ENCODE measurements at regions not wholly inside any gene's neighbourhood (a gene's known extent, or its start where the extent isn't known, plus 50 kb on each side); places are given as distances from the start of the nearest gene placed in this dataset.

DNA sequence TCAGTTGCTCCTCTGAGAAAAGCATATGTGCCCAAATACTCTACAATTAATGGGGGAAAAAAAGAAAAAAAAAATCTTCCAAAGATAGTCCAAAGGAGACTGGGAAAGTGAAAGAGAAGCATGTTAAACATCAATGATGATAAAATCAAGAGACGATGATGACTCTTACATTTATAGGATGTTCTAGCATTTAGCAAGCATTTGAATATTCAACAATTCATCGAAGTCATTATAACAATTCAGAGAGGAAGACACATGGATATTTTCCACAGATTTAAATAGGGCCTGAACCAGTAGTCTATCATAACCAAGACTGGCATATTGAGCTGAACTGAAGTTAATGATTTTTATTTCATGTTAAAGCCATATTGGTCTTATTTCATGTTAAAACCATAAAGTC, 528.4 kb downstream of the INHBA start:
- Histone ChIP-seq H4K20me1 (ENCODE audit: insufficient read depth, low read length, poor library complexity, severe bottlenecking) (no peaks in the 10 kb centered on the region), H3K4me1 (ENCODE audit: insufficient read depth, low read length, poor library complexity, severe bottlenecking) (no peaks in the 10 kb centered on the region), H3K9me3 (ENCODE audit: insufficient read depth, low read depth, low read length) (no peaks in the 10 kb centered on the region), H3F3A (ENCODE audit: low read depth) (no peaks in the 10 kb centered on the region), H3K79me2 (ENCODE audit: insufficient read depth, low read length) (no peaks in the 10 kb centered on the region), H3K4me2 (ENCODE audit: low read depth, low read length, poor library complexity, severe bottlenecking) (no peak overlapping the region), H3K4me3 (ENCODE audit: low read length, poor library complexity, severe bottlenecking) (no peak overlapping the region), H2AFZ (ENCODE audit: low read length) (no peak overlapping the region), H3K9ac (ENCODE audit: low read depth, low read length, poor library complexity, severe bottlenecking) (no peak overlapping the region), H3K36me3 (ENCODE audit: insufficient read depth, low read length) (no peaks in the 10 kb centered on the region), H3K27me3 (ENCODE audit: insufficient read depth, low read length, poor library complexity, severe bottlenecking) (no peaks in the 10 kb centered on the region), H3K9me2 (replicated peaks; ENCODE audit: low read depth, low read length) (no peaks in the 10 kb centered on the region)
- TF ChIP-seq EZH2phosphoT487 (IDR thresholded peaks at IDR 0.05; ENCODE audit: borderline replicate concordance): no peak
- TF ChIP-seq, protein P1, sequence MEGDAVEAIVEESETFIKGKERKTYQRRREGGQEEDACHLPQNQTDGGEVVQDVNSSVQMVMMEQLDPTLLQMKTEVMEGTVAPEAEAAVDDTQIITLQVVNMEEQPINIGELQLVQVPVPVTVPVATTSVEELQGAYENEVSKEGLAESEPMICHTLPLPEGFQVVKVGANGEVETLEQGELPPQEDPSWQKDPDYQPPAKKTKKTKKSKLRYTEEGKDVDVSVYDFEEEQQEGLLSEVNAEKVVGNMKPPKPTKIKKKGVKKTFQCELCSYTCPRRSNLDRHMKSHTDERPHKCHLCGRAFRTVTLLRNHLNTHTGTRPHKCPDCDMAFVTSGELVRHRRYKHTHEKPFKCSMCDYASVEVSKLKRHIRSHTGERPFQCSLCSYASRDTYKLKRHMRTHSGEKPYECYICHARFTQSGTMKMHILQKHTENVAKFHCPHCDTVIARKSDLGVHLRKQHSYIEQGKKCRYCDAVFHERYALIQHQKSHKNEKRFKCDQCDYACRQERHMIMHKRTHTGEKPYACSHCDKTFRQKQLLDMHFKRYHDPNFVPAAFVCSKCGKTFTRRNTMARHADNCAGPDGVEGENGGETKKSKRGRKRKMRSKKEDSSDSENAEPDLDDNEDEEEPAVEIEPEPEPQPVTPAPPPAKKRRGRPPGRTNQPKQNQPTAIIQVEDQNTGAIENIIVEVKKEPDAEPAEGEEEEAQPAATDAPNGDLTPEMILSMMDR (conservative IDR thresholded peaks at IDR 0.05; ENCODE audit: low read length): no peak

DNA sequence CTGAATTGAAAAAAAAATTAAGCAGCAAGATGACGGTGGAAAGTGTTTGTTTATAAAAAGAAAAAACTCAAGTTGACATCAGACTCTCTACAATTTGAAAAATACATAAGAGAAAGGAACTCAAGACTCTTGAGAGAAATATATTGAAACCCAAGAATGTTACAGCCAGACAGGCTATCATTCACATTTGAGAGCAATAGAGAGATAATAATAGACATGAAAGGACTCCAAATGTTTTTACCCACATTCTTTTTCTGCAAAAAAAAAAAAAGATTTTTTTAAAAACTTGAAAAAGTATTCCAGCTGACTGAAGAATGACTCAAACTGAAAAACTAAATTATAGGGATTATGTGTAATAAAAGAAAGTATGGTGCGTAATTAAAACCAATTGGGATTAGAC, 532.4 kb downstream of the INHBA start:
- Histone ChIP-seq H3F3A (ENCODE audit: low read depth) (no peaks in the 10 kb centered on the region), H4K20me1 (ENCODE audit: insufficient read depth, low read length, poor library complexity, severe bottlenecking) (no peaks in the 10 kb centered on the region), H3K27me3 (ENCODE audit: insufficient read depth, low read length, poor library complexity, severe bottlenecking) (no peaks in the 10 kb centered on the region), H3K4me2 (ENCODE audit: low read depth, low read length, poor library complexity, severe bottlenecking) (no peak overlapping the region), H3K4me3 (ENCODE audit: low read length, poor library complexity, severe bottlenecking) (no peak overlapping the region), H3K4me1 (ENCODE audit: insufficient read depth, low read length, poor library complexity, severe bottlenecking) (no peaks in the 10 kb centered on the region), H2AFZ (ENCODE audit: low read length) (no peak overlapping the region), H3K79me2 (ENCODE audit: insufficient read depth, low read length) (no peaks in the 10 kb centered on the region), H3K9ac (ENCODE audit: low read depth, low read length, poor library complexity, severe bottlenecking) (no peak overlapping the region), H3K36me3 (ENCODE audit: insufficient read depth, low read length) (no peaks in the 10 kb centered on the region), H3K9me2 (replicated peaks; ENCODE audit: low read depth, low read length) (no peaks in the 10 kb centered on the region), H3K9me3 (ENCODE audit: insufficient read depth, low read depth, low read length) (no peaks in the 10 kb centered on the region)
- TF ChIP-seq EZH2phosphoT487 (IDR thresholded peaks at IDR 0.05; ENCODE audit: borderline replicate concordance): no peak
- TF ChIP-seq, protein P1 (conservative IDR thresholded peaks at IDR 0.05; ENCODE audit: low read length): no peak

GRCh38 chr7:41169317-41169716, 533.6 kb downstream of the INHBA start:
- H3K4me1 ChIP-seq (ENCODE audit: insufficient read depth, low read length, poor library complexity, severe bottlenecking): no peaks in the 10 kb centered on the region
- H3K36me3 ChIP-seq (ENCODE audit: insufficient read depth, low read length): no peaks in the 10 kb centered on the region
- no peak overlapping the region for H2AFZ ChIP-seq (ENCODE audit: low read length)
- no peaks in the 10 kb centered on the region for H4K20me1 ChIP-seq (ENCODE audit: insufficient read depth, low read length, poor library complexity, severe bottlenecking)
- H3K4me2 ChIP-seq (ENCODE audit: low read depth, low read length, poor library complexity, severe bottlenecking): no peak overlapping the region
- no peaks in the 10 kb centered on the region for H3K27me3 ChIP-seq (ENCODE audit: insufficient read depth, low read length, poor library complexity, severe bottlenecking)
- H3K9me2 ChIP-seq (replicated peaks; ENCODE audit: low read depth, low read length): no peaks in the 10 kb centered on the region
- H3K9ac ChIP-seq (ENCODE audit: low read depth, low read length, poor library complexity, severe bottlenecking): no peak overlapping the region
- H3K4me3 ChIP-seq (ENCODE audit: low read length, poor library complexity, severe bottlenecking): no peak overlapping the region
- no peaks in the 10 kb centered on the region for H3F3A ChIP-seq (ENCODE audit: low read depth)
- no peaks in the 10 kb centered on the region for H3K79me2 ChIP-seq (ENCODE audit: insufficient read depth, low read length)
- TF ChIP-seq EZH2phosphoT487 (IDR thresholded peaks at IDR 0.05; ENCODE audit: borderline replicate concordance): no peak
- TF ChIP-seq, protein P1 (conservative IDR thresholded peaks at IDR 0.05; ENCODE audit: low read length): no peak
- H3K9me3 ChIP-seq (ENCODE audit: insufficient read depth, low read depth, low read length): no peaks in the 10 kb centered on the region
